ENCODE measurements at regions not wholly inside any gene's neighbourhood (a gene's known extent, or its start where the extent isn't known, plus 50 kb on each side); places are given as distances from the start of the nearest gene placed in this dataset.

GRCh38 chr15:47366884-47367283 lies 350.4 kb upstream of the SEMA6D start:
- ATAC-seq: no peak
- intact Hi-C loops (cut with micrococcal nuclease; ENCODE audit: unreplicated experiment) (no loop called here), in situ Hi-C loops (cut with HindIII; ENCODE audit: low pct_unique_long_range_greater_than_20kb, low sequenced_read_pairs) (no loop called here)
- no peaks in the 10 kb centered on the region for H3K9me3 ChIP-seq (ENCODE audit: control insufficient read depth, insufficient read depth, low read depth, low read length)
- H3K27me3 ChIP-seq (ENCODE audit: control insufficient read depth, insufficient read depth, low read length): no peaks in the 10 kb centered on the region
- no TSS peak for BruUV-seq (replicated peaks)
- CTCF ChIA-PET: no interaction called here
- no peak overlapping the region for H3K27ac ChIP-seq (ENCODE audit: low read length)
- POLR2A ChIA-PET: no interaction called here
- no peak overlapping the region for H3K4me3 ChIP-seq (ENCODE audit: low read depth in 2 of 2, low read length in 2 of 2)
- H3K36me3 ChIP-seq (ENCODE audit: control insufficient read depth, insufficient read depth, low read length): no peaks in the 10 kb centered on the region
- H3K4me1 ChIP-seq (ENCODE audit: control insufficient read depth, insufficient read depth, low read length): no peaks in the 10 kb centered on the region
- DNase-seq (ENCODE audit: low read depth, low spot score): no peak
- no peak for TF ChIP-seq TCF7L2 (IDR thresholded peaks at IDR 0.05; ENCODE audit: low read depth, low read length)
- no peak for TF ChIP-seq CTCF (IDR thresholded peaks at IDR 0.05)
- TF ChIP-seq POLR2AphosphoS5 (IDR thresholded peaks at IDR 0.05; ENCODE audit: low read depth, low read length): no peak
- TF ChIP-seq REST (IDR thresholded peaks at IDR 0.05; ENCODE audit: insufficient read depth in 1 of 2, low read depth in 2 of 2, low read length in 1 of 2): no peak
- no peak for TF ChIP-seq SIN3A (IDR thresholded peaks at IDR 0.05; ENCODE audit: borderline replicate concordance, insufficient read depth, low read depth, low read length)

GRCh38 chr15:47367726-47368390 lies 349.4 kb upstream of the SEMA6D start:
- in situ Hi-C loops (cut with HindIII; ENCODE audit: low pct_unique_long_range_greater_than_20kb, low sequenced_read_pairs): no loop called here
- Histone ChIP-seq H3K4me1 (ENCODE audit: control insufficient read depth, insufficient read depth, low read length) (no peaks in the 10 kb centered on the region), H3K27ac (ENCODE audit: low read length) (no peak overlapping the region), H3K27me3 (ENCODE audit: control insufficient read depth, insufficient read depth, low read length) (no peaks in the 10 kb centered on the region), H3K36me3 (ENCODE audit: control insufficient read depth, insufficient read depth, low read length) (no peaks in the 10 kb centered on the region), H3K9me3 (ENCODE audit: control insufficient read depth, insufficient read depth, low read depth, low read length) (no peaks in the 10 kb centered on the region), H3K4me3 (ENCODE audit: low read depth in 2 of 2, low read length in 2 of 2) (no peak overlapping the region)
- ChIA-PET CTCF (no interaction called here), POLR2A (no interaction called here)
- TF ChIP-seq TCF7L2 (IDR thresholded peaks at IDR 0.05; ENCODE audit: low read depth, low read length) (no peak), CTCF (IDR thresholded peaks at IDR 0.05) (no peak), SIN3A (IDR thresholded peaks at IDR 0.05; ENCODE audit: borderline replicate concordance, insufficient read depth, low read depth, low read length) (no peak), REST (IDR thresholded peaks at IDR 0.05; ENCODE audit: insufficient read depth in 1 of 2, low read depth in 2 of 2, low read length in 1 of 2) (no peak), POLR2AphosphoS5 (IDR thresholded peaks at IDR 0.05; ENCODE audit: low read depth, low read length) (no peak)
- intact Hi-C loops (cut with micrococcal nuclease; ENCODE audit: unreplicated experiment): no loop called here
- no peak for DNase-seq (ENCODE audit: low read depth, low spot score)
- no peak for ATAC-seq
- BruUV-seq (replicated peaks): no TSS peak
